ENCODE measurements at regions not wholly inside any gene's neighbourhood (a gene's known extent, or its start where the extent isn't known, plus 50 kb on each side); places are given as distances from the start of the nearest gene placed in this dataset.

DNA sequence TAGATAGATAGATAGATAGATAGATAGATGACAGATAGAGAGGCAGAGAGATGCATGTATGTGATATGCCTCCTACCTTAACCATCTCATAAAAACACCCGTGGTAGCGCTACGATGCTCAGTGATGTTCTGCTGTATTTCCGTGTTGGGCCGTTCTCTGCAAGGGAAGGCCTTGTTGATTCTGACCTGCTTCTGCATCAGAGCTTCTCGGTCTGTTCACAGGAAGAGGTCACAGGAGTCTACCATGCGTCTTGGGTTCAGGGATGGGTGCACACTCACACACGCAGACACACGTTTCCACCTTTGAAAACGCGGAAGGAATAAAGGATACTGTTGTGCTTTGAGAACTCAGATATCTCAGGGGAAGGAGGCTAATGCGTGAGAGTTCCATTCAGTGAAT lies 316.9 kb downstream of the TEX29 start:
- DNase-seq (ENCODE audit: low read depth in 2 of 2, low spot score in 1 of 2) = no peak

DNA sequence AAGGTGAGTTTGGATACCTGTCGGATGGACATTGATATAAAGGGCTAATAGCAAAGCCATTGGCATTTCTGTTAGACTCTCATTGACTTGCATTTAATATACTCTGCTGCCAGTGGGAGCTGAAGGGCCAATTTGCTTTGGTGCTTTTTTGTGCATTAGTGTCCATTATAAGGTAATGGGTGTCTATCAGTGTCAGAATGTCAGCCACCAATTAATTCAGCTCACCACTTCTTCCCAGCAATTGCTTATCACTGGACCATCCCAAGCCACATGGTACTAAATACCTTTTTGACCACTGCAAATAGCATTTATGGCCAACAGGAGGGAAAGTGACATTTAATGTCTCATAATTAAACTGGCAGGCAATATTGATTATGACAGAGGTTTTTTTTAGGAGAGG lies 317.8 kb downstream of the TEX29 start:
- DNase-seq (ENCODE audit: low read depth in 2 of 2, low spot score in 1 of 2) = no peak

DNA sequence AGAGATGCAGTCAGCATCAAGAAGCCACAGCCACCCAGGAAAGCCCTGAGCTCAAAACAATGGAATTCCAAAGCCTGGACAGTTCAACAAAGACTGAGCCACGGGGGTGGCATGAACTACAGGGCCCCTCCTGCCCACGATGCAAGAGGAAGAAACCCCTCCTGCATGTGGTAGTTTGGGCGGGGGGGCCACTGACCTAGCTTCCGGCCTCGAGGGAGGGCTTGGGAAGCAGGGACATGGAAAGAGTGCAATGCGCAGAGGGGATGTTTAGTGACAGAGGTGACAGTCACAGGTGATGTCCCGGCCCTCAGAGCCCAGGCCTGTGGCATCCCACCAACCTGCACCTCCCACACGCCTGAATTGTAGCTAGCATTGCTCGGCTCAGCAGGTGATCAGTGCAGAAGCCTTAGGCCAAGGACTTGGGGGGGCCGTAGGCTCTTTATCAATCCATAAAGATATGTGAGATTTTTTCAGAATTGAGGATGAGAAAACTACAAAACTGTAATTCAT lies 318.8 kb downstream of the TEX29 start:
- no peak for DNase-seq (ENCODE audit: low read depth in 2 of 2, low spot score in 1 of 2)

DNA sequence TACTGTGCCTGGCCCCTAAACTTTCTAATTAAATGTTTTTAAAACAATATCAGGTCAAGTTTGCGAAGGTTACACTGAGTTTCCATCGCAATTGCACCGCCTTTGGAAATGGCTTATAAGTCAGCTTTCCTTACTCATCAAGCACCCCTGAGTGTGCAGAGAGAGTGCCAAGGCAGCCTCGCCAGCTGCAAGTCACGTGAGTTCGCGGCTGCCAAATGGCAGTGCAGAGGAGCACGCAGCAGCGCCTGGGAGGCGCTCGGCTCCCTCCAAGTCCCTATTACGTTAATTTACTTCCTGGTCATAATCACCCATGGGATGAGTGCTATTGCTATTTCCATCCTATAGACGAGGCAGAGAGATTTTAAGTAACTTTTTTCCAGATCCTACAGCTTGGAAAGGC lies 319.6 kb downstream of the TEX29 start:
- no peak for DNase-seq (ENCODE audit: low read depth in 2 of 2, low spot score in 1 of 2)

DNA sequence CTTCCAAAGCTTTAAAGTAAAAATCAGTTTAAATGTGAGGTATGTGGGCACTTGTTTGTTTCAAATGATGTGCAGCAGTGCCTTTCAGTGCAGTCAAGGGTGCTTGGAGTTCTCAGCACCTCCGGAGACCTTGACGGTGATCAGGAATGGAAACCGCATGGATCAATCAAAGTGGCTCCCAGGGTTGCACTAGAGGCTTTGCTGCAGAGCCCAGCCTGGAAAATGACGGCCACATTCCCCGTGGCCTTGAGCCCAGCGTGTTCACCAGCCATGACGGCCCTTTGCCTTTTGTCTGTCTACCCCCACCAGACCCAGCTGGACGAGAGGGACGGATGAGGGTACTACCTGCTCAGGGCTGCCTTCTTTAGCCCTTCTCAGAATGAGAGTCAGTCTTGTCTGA lies 320.0 kb downstream of the TEX29 start:
- no peak for DNase-seq (ENCODE audit: low read depth in 2 of 2, low spot score in 1 of 2)

DNA sequence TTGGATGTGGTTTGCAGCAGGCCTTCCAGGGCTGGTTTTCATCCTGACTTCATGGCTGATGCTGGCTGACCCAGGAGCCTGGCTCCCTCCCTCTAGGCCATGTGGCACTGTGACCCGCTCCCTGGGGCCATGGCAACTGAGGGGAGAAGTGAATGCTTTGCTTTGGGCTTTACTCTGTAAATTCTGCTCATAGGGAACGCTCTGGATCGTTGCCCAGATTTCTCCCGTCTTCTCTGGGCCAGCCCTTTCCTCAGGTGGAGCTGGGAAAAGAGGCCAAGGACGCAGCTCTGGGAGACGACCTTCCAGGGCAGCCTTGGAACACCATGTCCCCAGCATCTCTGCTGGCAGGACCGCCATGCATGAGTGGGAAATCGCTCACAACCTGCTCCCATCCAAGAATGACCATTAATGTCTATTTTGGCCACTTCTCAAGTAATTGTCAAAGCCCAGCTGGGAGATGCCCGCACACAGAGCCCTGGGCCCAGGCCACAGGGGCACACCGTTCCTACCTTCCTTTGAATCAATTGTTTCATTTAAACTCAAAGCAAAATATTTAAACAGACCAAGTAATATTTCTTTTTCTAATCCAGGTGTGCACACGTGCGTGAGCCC lies 321.8 kb downstream of the TEX29 start:
- no peak for DNase-seq (ENCODE audit: low read depth in 2 of 2, low spot score in 1 of 2)

DNA sequence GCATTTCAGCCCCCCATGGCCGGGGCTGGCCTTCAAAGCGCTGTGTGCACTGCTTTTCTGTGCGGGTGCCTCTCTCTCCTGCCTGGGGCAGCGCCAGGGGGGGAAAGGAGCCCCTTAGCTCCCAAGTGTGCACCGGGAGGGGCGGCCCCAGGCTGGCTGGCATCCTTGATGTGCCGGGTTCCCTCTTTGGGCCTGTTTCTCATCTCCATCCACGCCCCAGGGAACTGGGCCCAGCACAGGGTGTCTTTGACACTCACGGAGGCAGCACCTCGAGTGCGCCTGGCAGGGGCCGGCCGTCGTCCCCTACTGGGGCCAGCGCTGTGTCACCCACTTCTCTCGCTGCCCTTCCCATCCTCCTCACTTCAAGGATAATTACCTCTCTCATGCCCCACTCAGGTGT lies 324.3 kb downstream of the TEX29 start:
- no peak for DNase-seq (ENCODE audit: low read depth in 2 of 2, low spot score in 1 of 2)

DNA sequence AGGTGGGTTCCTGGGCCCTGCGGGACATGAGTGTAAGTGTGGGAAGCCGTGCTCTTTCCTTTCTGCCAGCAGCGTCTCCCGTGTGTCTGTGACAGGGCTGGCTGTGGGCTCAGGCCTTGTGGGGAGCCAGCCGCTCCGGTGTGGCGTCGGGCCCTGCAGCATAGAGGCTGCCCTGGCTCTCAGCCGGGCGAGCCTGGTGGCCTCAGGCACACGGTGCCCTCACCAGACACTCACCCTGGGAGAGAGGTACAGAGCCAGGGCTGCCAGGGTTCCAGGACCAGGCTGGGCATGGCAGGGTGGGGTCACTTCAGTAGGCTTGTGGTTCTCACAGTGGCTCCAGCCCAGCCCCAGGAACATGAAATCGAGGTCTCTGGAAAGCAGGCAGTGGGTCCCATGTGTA lies 324.8 kb downstream of the TEX29 start:
- no peak for DNase-seq (ENCODE audit: low read depth in 2 of 2, low spot score in 1 of 2)

DNA sequence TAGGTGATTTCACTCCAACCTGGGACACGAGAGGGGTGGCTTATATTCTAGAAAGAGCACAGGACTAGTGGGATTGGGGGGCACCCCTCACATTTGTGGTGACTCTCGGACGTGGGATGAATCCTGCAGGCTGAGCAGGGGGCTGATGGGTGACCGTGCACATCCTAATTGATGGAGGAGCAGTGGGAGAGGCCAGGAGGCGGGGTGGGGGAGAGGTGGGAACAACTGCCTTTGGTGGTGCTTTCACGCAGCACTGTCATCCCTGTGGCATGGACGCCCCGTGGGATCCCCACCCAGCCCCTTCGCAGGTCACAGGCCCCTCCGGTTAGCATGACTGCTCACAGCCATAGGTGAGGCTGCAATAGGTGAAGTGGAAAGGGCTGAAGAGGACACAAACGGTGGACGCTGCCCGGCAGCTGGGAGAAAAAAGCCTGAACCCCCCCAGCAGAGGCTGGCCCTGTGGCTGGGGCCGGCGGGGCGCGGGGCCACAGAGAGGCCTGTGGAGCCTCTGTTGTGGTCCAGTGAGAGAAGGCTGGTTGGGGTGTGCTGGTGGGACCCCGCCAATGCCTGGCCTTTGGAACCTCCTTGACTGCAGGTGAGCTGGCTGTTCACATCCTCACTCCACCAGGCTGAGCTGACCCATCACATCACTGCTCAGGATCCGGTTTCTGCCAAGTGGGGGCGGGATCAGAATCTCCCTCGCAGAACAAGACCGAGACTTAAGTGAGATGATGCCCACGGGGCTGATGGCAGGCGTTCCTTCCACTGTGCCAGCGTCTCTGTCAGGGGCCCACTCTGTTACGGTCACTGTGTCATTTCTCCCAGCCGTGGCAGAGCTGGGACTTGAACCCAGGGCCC lies 325.4 kb downstream of the TEX29 start:
- no peak for DNase-seq (ENCODE audit: low read depth in 2 of 2, low spot score in 1 of 2)

DNA sequence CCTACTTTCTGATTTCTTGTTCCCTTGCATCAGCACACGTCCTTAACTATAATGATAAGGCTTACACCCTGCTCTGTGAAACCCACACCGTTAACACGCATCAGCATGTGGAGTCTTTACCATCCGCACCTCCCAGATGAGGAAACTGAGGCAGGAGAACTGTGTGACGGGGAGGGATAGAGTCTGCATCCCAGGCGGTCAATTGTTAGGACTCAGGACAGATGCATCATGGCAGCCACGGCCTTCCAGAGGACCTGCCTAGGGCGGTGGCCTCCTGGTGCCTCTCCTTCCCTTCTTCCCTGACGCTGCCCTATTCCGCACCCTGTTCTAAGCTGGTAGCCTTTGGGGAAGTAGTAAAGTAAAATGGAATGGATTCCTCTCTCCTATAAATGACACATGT lies 326.0 kb downstream of the TEX29 start:
- no peak for DNase-seq (ENCODE audit: low read depth in 2 of 2, low spot score in 1 of 2)

DNA sequence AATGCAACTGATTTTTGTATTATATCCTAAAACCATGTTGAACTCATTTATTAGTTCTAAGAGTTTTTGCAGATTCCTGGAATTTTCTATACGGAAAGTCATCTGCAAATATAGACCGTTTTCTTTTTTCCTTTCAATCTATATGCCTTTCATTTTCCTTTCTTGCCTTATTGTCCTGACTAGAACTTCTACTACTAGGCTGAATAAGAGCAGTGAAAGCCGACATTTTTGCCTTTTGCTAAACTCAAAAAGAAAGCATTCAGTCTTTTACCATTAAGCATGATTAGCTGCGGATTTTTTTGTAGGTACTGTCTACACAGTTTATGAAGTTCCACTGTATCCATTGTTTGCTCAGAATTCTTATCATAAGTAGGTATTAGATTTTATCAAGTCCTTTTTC lies 328.4 kb downstream of the TEX29 start:
- DNase-seq (ENCODE audit: low read depth in 2 of 2, low spot score in 1 of 2) = no peak

DNA sequence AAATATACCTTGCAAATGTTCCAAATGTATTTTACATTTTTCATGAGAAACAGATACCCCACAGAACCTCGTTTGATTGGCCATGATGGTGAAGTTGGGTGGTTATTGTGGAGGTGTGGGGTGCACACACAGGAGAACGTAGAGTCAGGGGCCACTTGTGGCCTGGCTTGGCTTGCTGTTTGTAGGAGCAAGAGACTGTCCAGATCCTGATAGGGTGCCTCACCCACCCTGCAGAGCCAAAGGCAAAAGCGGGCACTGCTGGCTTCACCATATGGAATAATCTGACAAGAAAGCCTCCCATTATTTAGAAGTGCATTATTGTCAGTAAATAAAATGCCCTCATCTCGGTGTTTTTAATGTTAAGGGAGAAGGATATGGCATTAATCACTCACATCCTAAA lies 330.2 kb downstream of the TEX29 start:
- DNase-seq (ENCODE audit: low read depth in 2 of 2, low spot score in 1 of 2) = no peak

DNA sequence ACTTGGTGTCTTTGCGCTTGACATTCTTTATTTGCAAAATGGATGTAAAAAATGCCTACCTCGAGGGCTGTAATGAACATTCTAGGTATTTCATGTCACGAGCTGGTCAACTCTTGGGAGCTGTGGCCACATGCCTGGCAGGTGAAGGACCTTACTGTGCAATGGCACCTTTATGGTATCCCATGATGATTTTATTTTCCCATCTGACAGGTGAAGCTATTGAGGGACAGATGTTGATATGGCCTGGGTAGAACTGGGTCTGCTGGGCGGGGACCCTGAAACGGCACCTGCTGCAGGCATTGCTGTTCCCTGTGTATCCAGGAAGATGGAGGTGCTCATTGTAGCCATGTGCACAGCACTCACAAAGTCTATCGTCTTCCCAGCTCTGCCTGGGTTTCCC lies 332.2 kb downstream of the TEX29 start:
- no peak for DNase-seq (ENCODE audit: low read depth in 2 of 2, low spot score in 1 of 2)

DNA sequence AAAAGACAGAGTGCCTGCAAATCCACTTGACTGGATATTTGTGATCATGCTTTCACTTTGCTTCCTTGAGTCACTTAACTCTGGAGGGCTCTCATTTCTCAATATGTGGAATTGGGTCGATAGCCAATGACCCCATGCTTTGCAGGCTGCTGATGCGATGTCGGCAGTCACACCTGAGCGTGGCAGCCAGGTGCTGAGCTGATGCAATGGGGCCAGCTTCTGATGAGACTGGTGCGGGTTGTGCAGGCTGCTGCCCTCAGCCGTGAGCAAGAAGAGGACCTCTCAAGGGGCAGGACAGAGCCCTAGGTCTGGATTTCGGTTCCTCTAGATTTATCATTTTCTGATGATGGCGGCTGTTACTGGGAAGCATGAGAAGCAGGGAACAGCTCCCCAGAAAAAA lies 334.1 kb downstream of the TEX29 start:
- DNase-seq (ENCODE audit: low read depth in 2 of 2, low spot score in 1 of 2) = no peak

DNA sequence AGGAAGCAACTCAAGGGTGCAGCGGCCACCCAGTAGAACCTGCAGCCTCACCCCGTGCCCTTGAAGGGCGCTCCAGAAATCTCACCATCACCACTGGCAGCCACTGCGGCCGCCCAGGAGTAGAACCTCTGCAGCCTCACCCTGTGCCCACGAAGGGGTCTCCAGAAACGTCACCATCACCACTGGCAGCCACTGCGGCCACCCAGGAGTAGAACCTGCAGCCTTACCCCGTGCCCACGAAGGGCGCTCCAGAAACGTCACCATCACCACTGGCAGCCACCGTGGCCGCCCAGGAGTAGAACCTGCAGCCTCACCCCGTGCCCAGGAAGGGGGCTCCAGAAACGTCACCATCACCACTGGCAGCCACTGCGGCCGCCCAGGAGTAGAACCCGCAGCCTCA lies 336.0 kb downstream of the TEX29 start:
- DNase-seq (ENCODE audit: low read depth in 2 of 2, low spot score in 1 of 2) = no peak

DNA sequence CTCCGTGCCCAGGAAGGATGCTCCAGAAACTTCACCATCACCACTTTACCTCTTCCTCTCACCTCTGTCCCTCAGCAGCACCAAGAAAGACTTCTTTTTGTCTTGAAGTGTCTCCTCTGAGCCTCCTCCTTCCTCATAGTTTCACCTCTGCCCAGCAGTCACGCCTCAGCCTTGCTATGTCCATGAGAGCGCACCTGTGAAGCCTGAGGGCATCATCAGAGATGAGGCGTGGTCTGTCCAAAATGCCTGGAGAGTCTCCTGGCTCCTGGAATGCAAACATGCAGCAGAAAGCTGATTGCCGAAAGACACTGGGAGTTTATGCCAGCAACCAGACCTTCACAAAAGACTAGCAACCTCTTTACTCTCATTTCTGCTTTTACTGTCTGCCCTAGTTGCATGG lies 336.6 kb downstream of the TEX29 start:
- no peak for DNase-seq (ENCODE audit: low read depth in 2 of 2, low spot score in 1 of 2)

DNA sequence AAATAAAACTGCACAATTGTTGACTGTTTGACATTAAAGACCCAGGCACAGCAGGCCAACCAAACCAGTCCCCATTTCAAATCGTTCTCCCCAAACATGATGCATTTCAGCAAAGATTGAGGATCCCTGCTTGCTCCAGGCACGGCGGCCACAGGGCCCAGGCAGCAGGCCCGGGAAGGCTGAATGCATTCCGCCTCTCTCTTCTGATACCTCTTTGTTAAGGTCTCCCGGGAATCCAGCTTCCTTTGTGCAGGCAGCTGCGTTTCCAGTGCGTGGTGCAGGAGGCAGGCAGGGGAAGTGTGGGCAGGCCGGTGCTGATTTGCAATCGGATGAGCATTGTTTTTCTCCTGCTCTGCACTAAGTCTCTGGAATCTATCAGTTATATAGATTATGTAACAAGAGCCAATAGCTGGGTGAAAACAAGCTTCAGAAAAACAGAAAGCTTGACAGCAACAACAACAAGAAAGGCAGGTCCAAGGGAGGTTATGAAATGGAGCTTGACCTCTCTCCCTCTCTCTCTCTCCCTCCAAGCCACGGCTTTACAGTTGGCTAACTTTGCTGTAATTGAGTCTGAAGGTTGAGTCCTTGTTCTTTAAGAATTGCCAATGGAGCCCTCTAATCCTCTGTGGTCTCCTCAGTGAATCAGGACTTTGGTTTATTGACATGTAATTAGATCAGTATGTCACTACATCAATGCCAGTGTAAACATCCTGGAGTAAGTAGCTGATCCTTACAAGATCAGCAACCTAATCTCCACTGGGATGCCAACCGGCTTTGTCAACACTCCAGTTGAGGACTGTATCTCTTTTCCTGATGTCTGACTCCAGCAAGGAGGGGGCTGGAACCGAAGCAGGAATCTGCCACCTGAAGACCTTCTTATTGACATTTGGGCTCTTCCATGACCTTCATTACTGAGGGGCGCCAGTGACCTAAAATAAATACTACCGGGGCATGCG lies 338.0 kb downstream of the TEX29 start:
- DNase-seq (ENCODE audit: low read depth in 2 of 2, low spot score in 1 of 2) = no peak

DNA sequence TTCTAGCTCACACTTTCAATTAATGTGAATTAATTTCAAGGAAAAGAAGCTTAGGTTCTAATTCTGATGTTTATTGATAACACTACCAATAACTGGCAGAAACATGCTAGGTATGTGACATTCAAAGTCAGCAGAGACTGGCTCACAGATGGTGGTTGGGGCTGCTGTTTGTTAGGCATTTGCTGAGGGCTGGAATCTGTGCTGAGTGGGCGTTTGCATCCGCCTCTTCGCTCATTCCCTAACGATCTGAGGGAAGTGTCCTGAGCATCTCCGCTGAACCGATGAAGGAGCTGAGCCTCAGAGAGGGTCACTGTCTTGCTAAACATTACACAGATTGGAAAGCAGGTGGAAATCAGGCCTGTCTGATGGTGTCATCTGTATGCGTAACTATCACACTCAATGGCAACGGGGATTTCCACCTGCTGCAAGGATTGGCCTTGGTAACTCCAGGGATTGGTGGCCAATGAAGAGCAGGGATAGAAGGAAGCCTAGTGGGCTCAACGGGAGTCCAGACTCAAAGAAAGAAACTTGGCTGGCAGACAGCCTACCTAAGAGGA lies 338.9 kb downstream of the TEX29 start:
- no peak for DNase-seq (ENCODE audit: low read depth in 2 of 2, low spot score in 1 of 2)

DNA sequence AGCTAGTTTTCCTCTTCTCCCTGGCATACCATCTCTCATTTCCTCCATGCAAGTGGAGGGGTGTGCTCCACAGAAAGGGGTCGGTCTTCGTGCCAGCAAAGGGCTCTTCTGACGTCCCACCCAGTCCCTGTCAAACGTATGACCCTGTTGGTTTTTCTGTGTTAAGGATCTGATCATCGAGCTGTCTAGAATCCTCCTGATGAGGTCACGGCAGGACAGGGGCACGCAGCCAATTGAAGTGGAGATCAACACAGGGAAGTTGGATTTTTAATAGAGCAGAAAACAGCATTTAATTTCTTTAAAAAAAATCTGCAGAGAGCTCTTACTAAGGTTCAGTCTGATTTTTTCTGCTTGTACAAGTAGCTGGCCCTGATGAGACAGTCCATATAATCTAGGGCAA lies 339.4 kb downstream of the TEX29 start:
- no peak for DNase-seq (ENCODE audit: low read depth in 2 of 2, low spot score in 1 of 2)

DNA sequence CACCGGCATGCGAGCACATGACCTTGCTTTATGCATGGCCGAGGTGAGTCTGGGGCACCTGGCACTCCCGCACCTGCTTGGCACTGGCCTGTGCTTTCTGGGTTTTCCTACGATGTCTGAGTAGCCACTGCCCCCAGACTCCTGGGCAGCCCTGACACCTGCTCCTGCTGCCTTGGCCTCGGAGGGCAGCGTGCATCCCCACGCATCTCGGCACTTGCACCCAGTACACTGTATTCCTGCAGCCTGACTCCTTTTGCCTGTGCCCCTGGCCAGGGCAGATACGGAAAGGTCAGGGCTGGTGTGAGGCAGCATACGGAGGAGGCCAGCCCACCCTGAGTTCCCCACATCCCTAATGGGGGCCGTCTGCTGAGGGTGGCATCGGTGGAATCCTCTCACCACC lies 340.6 kb downstream of the TEX29 start:
- no peak for DNase-seq (ENCODE audit: low read depth in 2 of 2, low spot score in 1 of 2)

DNA sequence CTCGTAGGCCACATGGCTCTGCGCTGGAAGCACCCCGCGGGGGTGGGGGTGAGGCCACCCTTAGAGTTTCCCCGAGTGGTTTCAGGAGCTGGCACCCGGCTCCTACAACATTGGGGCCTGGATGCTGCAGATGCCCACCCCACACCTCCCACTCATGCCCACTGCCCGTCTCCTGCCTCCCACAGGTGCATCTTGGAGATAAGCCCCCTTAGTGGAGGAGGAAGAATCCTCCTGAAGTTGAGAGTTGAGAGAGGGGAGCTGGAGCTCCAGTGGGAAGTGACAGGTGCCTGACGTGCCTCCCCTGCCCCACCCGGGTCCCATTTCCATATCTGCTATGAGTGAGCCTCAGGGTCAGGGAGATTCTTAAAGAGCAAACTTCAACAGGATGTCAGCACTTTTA lies 341.3 kb downstream of the TEX29 start:
- DNase-seq (ENCODE audit: low read depth in 2 of 2, low spot score in 1 of 2) = no peak
